Neural cell (in vitro differentiated cells): ENCODE measurements at regions not wholly inside any gene's neighbourhood (a gene's known extent, or its start where the extent isn't known, plus 50 kb on each side); places are given as distances from the start of the nearest gene placed in this dataset.

Experiments
- H2AFZ ChIP-seq: fragments of 200-600, 300-800 bp; sonication (generic), shearing (Covaris generic); 2 replicates; pipeline ENCODE4 v1.6.0; 2014; ENCODE audit warnings: low read depth, mild to moderate bottlenecking, antibody characterized with exemption, low read length, moderate library complexity
- H3F3A ChIP-seq: fragments of 200-600 bp; shearing (Covaris generic); 2 replicates; pipeline ENCODE4 v1.6.1; 2016; ENCODE audit warnings: mild to moderate bottlenecking, moderate library complexity, mixed read lengths, antibody characterized with exemption, low read length; ENCODE audit not compliant: insufficient read depth, poor library complexity, severe bottlenecking
- H3K27ac ChIP-seq: fragments of 200-600, 300-800 bp; sonication (generic), shearing (Covaris generic); 2 replicates; pipeline ENCODE4 v1.5.1; 2014; ENCODE audit warnings: mild to moderate bottlenecking, low read length, moderate library complexity
- H3K27me3 ChIP-seq: fragments of 300-800, 200-600 bp; sonication (generic), shearing (Covaris generic); 2 replicates; pipeline ENCODE4 v1.6.0; 2014; ENCODE audit warnings: mild to moderate bottlenecking, low read depth, low read length, moderate library complexity; ENCODE audit not compliant: insufficient read depth
- H3K36me3 ChIP-seq: fragments of 300-800, 200-600 bp; sonication (generic), shearing (Covaris generic); 2 replicates; pipeline ENCODE4 v1.5.1; 2014; ENCODE audit warnings: mild to moderate bottlenecking, antibody characterized with exemption, low read length, moderate library complexity; ENCODE audit not compliant: insufficient read depth
- H3K4me2 ChIP-seq: fragments of 300-800, 200-600 bp; sonication (generic), shearing (Covaris generic); 2 replicates; pipeline ENCODE4 v1.6.0; 2014; ENCODE audit warnings: mild to moderate bottlenecking, low read length
- H3K4me3 ChIP-seq: fragments of 300-800, 200-600 bp; sonication (generic), shearing (Covaris generic); 2 replicates; pipeline ENCODE4 v1.5.1; 2014; ENCODE audit warnings: mild to moderate bottlenecking, low read length, moderate library complexity
- H3K79me2 ChIP-seq: fragments of 200-600 bp; shearing (Covaris generic); replicated peaks from 2 replicates; pipeline ENCODE4 v1.6.0; 2014; ENCODE audit warnings: mild to moderate bottlenecking, low read length, moderate library complexity; ENCODE audit not compliant: insufficient read depth
- H3K9ac ChIP-seq: fragments of 300-800, 200-600 bp; sonication (generic), shearing (Covaris generic); 2 replicates; pipeline ENCODE4 v1.6.1; 2016; ENCODE audit warnings: mild to moderate bottlenecking, low read length, mixed read lengths
- H3K9me2 ChIP-seq: fragments of 200-600 bp; shearing (Covaris generic); 2 replicates; pipeline ENCODE4 v1.6.1; 2016; ENCODE audit warnings: mild to moderate bottlenecking, low read length, mixed read lengths; ENCODE audit not compliant: insufficient read depth
- H3K9me3 ChIP-seq: fragments of 200-600, 300-800 bp; sonication (generic), shearing (Covaris generic); 2 replicates; pipeline ENCODE4 v1.6.1; 2016; ENCODE audit warnings: mild to moderate bottlenecking, mixed run types, low read length, moderate library complexity, mixed read lengths
- H4K20me1 ChIP-seq: fragments of 200-600 bp; shearing (Covaris generic); 2 replicates; pipeline ENCODE4 v1.6.1; 2016; ENCODE audit warnings: mild to moderate bottlenecking, mixed run types; ENCODE audit not compliant: insufficient read depth
- EP300 ChIP-seq: fragments of 450-650 bp; conservative IDR thresholded peaks from 2 replicates; pipeline ENCODE4 v1.6.1; 2014; ENCODE audit warnings: antibody characterized with exemption, mild to moderate bottlenecking, moderate library complexity; ENCODE audit not compliant: poor library complexity, severe bottlenecking
- EZH2 ChIP-seq: fragments of 200-600, 300-800 bp; shearing (Covaris generic), sonication (generic); IDR thresholded peaks from 2 replicates; pipeline ENCODE4 v1.6.1; 2014; ENCODE audit warnings: antibody characterized with exemption, low read length, borderline replicate concordance, mild to moderate bottlenecking; ENCODE audit not compliant: insufficient read depth, poor library complexity, severe bottlenecking
- MXI1 ChIP-seq: fragments of 450-650 bp; conservative IDR thresholded peaks from 2 replicates; pipeline ENCODE4 v1.6.1; 2014; ENCODE audit warnings: antibody characterized with exemption, mild to moderate bottlenecking; ENCODE audit not compliant: poor library complexity, severe bottlenecking
- POLR2AphosphoS5 ChIP-seq: IDR thresholded peaks from 2 replicates; pipeline ENCODE4 v1.6.1; 2012
- RAD21 ChIP-seq: fragments of 450-650 bp; conservative IDR thresholded peaks from 2 replicates; pipeline ENCODE4 v1.6.1; 2014; ENCODE audit warnings: antibody characterized with exemption, mild to moderate bottlenecking, moderate library complexity
- SMC3 ChIP-seq: fragments of 450-650 bp; conservative IDR thresholded peaks from 2 replicates; pipeline ENCODE4 v1.6.1; 2014; ENCODE audit warnings: antibody characterized with exemption, mild to moderate bottlenecking, moderate library complexity; ENCODE audit not compliant: poor library complexity
- TAF1 ChIP-seq: IDR thresholded peaks from 2 replicates; pipeline ENCODE4 v1.6.1; 2012; ENCODE audit warnings: low read depth
- TF ChIP-seq, protein P1 (sequence below): IDR thresholded peaks from 2 replicates; pipeline ENCODE4 v1.6.1; 2012; ENCODE audit warnings: borderline replicate concordance
- TF ChIP-seq, protein P2 (sequence below): fragments of 450-650 bp; IDR thresholded peaks from 2 replicates; pipeline ENCODE4 v1.5.1; 2014; ENCODE audit warnings: antibody characterized with exemption, mild to moderate bottlenecking, moderate library complexity; ENCODE audit not compliant: poor library complexity, severe bottlenecking

DNA sequence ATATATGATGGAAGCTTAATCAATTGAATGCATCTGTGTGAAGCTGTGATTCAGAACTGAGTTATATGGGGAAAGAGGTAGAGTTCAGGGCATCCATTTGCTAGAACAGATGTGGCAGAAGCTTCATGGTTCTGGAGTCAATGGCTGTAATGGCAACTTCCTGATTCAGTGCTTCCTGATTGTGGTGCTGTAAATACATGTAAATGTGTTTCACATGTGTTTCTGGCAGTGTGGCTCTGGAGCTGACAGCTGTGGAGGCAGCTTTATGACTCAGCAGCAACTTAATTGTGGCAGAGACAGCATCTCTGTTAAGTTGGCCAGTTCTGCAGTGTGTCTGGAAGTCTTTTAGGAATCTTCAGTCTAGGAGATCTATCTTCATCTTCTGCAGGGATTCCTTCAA, 226.6 kb upstream of the ZRANB2 start:
- Histone ChIP-seq H4K20me1 (no peaks in the 10 kb centered on the region), H3K27me3 (no peaks in the 10 kb centered on the region), H3K9me2 (no peaks in the 10 kb centered on the region), H3F3A (no peaks in the 10 kb centered on the region), H3K36me3 (no peaks in the 10 kb centered on the region), H3K4me3 (no peak overlapping the region), H3K27ac (no peak overlapping the region), H3K9me3 (no peaks in the 10 kb centered on the region), H2AFZ (no peak overlapping the region), H3K9ac (no peak overlapping the region), H3K79me2 (no peaks in the 10 kb centered on the region), H3K4me2 (no peak overlapping the region)
- TF ChIP-seq SMC3 (no peak), RAD21 (no peak)

DNA sequence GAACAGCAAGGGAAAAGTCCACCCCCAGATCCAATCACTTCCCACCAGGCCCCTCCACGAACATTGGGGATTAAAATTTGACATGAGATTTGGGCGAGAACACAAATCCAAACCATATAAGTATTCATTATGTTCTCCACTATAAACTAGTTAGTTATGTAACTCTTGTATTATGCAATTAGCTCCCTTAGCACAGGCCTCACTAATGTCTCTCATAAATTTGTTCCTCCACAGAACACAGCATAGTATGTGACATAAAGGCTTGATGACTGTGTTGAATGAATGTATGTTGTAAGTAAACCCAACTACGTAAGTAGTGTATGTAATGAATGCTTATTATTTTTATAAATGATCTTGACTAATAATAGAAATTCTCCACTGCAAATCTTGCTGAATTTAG, 223.3 kb upstream of the ZRANB2 start:
- no peak overlapping the region for H3K27ac ChIP-seq
- H3F3A ChIP-seq = no peaks in the 10 kb centered on the region
- no peak overlapping the region for H3K4me2 ChIP-seq
- TF ChIP-seq MXI1 (no peak), POLR2AphosphoS5 (no peak), TAF1 (no peak), EZH2 (no peak), SMC3 (no peak), EP300 (no peak), RAD21 (no peak)
- TF ChIP-seq, protein P1, sequence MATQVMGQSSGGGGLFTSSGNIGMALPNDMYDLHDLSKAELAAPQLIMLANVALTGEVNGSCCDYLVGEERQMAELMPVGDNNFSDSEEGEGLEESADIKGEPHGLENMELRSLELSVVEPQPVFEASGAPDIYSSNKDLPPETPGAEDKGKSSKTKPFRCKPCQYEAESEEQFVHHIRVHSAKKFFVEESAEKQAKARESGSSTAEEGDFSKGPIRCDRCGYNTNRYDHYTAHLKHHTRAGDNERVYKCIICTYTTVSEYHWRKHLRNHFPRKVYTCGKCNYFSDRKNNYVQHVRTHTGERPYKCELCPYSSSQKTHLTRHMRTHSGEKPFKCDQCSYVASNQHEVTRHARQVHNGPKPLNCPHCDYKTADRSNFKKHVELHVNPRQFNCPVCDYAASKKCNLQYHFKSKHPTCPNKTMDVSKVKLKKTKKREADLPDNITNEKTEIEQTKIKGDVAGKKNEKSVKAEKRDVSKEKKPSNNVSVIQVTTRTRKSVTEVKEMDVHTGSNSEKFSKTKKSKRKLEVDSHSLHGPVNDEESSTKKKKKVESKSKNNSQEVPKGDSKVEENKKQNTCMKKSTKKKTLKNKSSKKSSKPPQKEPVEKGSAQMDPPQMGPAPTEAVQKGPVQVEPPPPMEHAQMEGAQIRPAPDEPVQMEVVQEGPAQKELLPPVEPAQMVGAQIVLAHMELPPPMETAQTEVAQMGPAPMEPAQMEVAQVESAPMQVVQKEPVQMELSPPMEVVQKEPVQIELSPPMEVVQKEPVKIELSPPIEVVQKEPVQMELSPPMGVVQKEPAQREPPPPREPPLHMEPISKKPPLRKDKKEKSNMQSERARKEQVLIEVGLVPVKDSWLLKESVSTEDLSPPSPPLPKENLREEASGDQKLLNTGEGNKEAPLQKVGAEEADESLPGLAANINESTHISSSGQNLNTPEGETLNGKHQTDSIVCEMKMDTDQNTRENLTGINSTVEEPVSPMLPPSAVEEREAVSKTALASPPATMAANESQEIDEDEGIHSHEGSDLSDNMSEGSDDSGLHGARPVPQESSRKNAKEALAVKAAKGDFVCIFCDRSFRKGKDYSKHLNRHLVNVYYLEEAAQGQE = no peak
- TF ChIP-seq, protein P2, sequence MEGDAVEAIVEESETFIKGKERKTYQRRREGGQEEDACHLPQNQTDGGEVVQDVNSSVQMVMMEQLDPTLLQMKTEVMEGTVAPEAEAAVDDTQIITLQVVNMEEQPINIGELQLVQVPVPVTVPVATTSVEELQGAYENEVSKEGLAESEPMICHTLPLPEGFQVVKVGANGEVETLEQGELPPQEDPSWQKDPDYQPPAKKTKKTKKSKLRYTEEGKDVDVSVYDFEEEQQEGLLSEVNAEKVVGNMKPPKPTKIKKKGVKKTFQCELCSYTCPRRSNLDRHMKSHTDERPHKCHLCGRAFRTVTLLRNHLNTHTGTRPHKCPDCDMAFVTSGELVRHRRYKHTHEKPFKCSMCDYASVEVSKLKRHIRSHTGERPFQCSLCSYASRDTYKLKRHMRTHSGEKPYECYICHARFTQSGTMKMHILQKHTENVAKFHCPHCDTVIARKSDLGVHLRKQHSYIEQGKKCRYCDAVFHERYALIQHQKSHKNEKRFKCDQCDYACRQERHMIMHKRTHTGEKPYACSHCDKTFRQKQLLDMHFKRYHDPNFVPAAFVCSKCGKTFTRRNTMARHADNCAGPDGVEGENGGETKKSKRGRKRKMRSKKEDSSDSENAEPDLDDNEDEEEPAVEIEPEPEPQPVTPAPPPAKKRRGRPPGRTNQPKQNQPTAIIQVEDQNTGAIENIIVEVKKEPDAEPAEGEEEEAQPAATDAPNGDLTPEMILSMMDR = no peak
- H3K79me2 ChIP-seq = no peaks in the 10 kb centered on the region
- no peak overlapping the region for H3K9ac ChIP-seq
- H2AFZ ChIP-seq = no peak overlapping the region
- H3K27me3 ChIP-seq = no peaks in the 10 kb centered on the region
- no peaks in the 10 kb centered on the region for H3K9me3 ChIP-seq
- H3K4me3 ChIP-seq = no peak overlapping the region
- H3K9me2 ChIP-seq = no peaks in the 10 kb centered on the region
- no peaks in the 10 kb centered on the region for H3K36me3 ChIP-seq
- H4K20me1 ChIP-seq = no peaks in the 10 kb centered on the region

DNA sequence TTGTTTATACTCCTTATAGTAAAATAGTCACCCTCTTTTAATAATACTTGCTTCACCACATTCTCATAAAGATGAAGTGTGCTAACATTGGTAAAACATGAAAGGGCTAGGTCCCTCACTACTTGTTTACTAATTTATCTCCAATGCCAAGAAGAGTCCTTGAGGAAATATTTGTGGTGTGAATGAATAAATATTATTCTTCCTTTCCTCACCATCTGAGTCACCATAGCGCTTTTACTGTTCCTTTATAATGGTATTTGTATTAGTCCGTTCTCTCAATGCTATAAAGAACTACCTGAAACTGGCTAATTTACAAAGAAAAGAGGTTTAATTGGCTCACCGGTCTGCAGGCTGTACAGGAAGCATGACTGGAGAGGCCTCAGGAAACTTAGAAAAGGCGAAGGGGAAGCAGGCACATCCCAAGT, 222.8 kb upstream of the ZRANB2 start:
- Histone ChIP-seq H3K36me3 (no peaks in the 10 kb centered on the region), H3K9me2 (no peaks in the 10 kb centered on the region), H3K4me3 (no peak overlapping the region), H3F3A (no peaks in the 10 kb centered on the region), H3K9ac (no peak overlapping the region), H2AFZ (no peak overlapping the region), H3K79me2 (no peaks in the 10 kb centered on the region), H3K27ac (no peak overlapping the region), H3K9me3 (no peaks in the 10 kb centered on the region), H4K20me1 (no peaks in the 10 kb centered on the region), H3K4me2 (no peak overlapping the region), H3K27me3 (no peaks in the 10 kb centered on the region)
- TF ChIP-seq, protein P2 = no peak
- TF ChIP-seq MXI1 (no peak), SMC3 (no peak), EP300 (no peak), RAD21 (no peak), EZH2 (no peak), TAF1 (no peak), POLR2AphosphoS5 (no peak)
- TF ChIP-seq, protein P1 = no peak
